Endothelial cell of umbilical vein (primary cell): ENCODE measurements at regions not wholly inside any gene's neighbourhood (a gene's known extent, or its start where the extent isn't known, plus 50 kb on each side); places are given as distances from the start of the nearest gene placed in this dataset.

Experiments used
- BruUV-seq: library from RNA; stranded (reverse); fragments of 400-500 nt; replicated peaks from 2 replicates; lab custom pipeline; 2021; lab: Mats Ljungman, UMichigan
- CTCF ChIA-PET: fragments of 300-600, 350-600 bp; sonication (Branson Sonifier 250); formaldehyde crosslinking; loops from one replicate; lab custom pipeline; 2021; ENCODE audit warnings: antibody characterized with exemption, inconsistent platforms; lab: Charles Lee
- POLR2A ChIA-PET: fragments of 300-600, 350-600 bp; sonication (Branson Sonifier 250); formaldehyde crosslinking; loops from one replicate; lab custom pipeline; 2021; ENCODE audit warnings: antibody characterized with exemption, inconsistent platforms; lab: Charles Lee
- DNase-seq: peaks from one replicate; pipeline ENCODE4 v3.0.0-alpha.2; 2011; ENCODE audit warnings: low read depth, low spot score
- FAIRE-seq: peaks from 2 replicates; lab custom pipeline; 2011; peaks lifted over from hg19 to GRCh38; lab: Jason Lieb, UNC
- H2AFZ ChIP-seq: 2 replicates; pipeline ENCODE4 v1.6.0; 2012; ENCODE audit warnings: low read depth, low read length, control low read depth, inconsistent platforms
- H3K27ac ChIP-seq: 2 replicates; pipeline ENCODE4 v1.5.1; 2011; ENCODE audit warnings: low read depth, mild to moderate bottlenecking, control low read depth, low read length, moderate library complexity; ENCODE audit not compliant: insufficient read depth
- H3K27me3 ChIP-seq, 2 experiments: 2 replicates each; pipeline versions ENCODE4 v1.6.0 to v1.6.1; 2011; ENCODE audit warnings: low read length in 2 of 2, mixed read lengths in 1 of 2; ENCODE audit not compliant: control insufficient read depth in 2 of 2, insufficient read depth in 2 of 2
- H3K36me3 ChIP-seq, 2 experiments: 2 replicates in 1 of 2; 3 replicates in 1 of 2; pipeline ENCODE4 v1.5.1; 2011; ENCODE audit warnings: low read length in 2 of 2, mild to moderate bottlenecking in 1 of 2, moderate library complexity in 1 of 2; ENCODE audit not compliant: control insufficient read depth in 2 of 2, insufficient read depth in 2 of 2; ENCODE audit errors: extremely low read depth in 1 of 2
- H3K4me1 ChIP-seq: 3 replicates; pipeline ENCODE4 v1.5.1; 2011; ENCODE audit warnings: mild to moderate bottlenecking, low read length; ENCODE audit not compliant: control insufficient read depth, insufficient read depth; ENCODE audit errors: extremely low read depth
- H3K4me2 ChIP-seq: 2 replicates; pipeline ENCODE4 v1.6.1; 2011; ENCODE audit warnings: low read length, control low read depth, mixed read lengths; ENCODE audit not compliant: insufficient read depth
- H3K4me3 ChIP-seq, 3 experiments: fragments of 200-600 bp in 1 of 3; sonication (generic), shearing (Covaris generic) in 1 of 3; replicated peaks in 1 of 3; 2 replicates each; pipeline ENCODE4 v1.5.1; 2011 to 2016; ENCODE audit warnings: control low read depth in 3 of 3, low read length in 3 of 3, mild to moderate bottlenecking in 2 of 3, inconsistent platforms in 1 of 3, low read depth in 1 of 3, moderate library complexity in 1 of 3; ENCODE audit not compliant: insufficient read depth in 1 of 3
- H3K79me2 ChIP-seq: 2 replicates; pipeline ENCODE4 v1.6.0; 2012; ENCODE audit warnings: low read length, inconsistent platforms; ENCODE audit not compliant: control insufficient read depth, insufficient read depth
- H3K9ac ChIP-seq: replicated peaks from 2 replicates; pipeline ENCODE3; 2011; ENCODE audit warnings: low read length, control low read depth; ENCODE audit not compliant: insufficient read depth; ENCODE audit errors: extremely low read depth
- H3K9me1 ChIP-seq: replicated peaks from 3 replicates; pipeline ENCODE4 v1.6.0; 2011; ENCODE audit warnings: mild to moderate bottlenecking, low read length; ENCODE audit not compliant: control insufficient read depth, insufficient read depth; ENCODE audit errors: extremely low read depth
- H3K9me3 ChIP-seq: replicated peaks from 2 replicates; pipeline ENCODE4 v1.5.1; 2012; ENCODE audit warnings: low read length, inconsistent platforms; ENCODE audit not compliant: control insufficient read depth, insufficient read depth
- H4K20me1 ChIP-seq: replicated peaks from 2 replicates; pipeline ENCODE3; 2011; ENCODE audit warnings: mild to moderate bottlenecking, low read length; ENCODE audit not compliant: control insufficient read depth, insufficient read depth; ENCODE audit errors: extremely low read depth
- CTCF ChIP-seq, 2 donors: IDR thresholded peaks; 1 replicate in 1 of 2; 2 replicates in 1 of 2; pipeline ENCODE4 v1.5.1; 2011; ENCODE audit warnings: low read length in 2 of 2, mild to moderate bottlenecking in 2 of 2, moderate library complexity in 2 of 2, control low read depth in 1 of 2, inconsistent platforms in 1 of 2, low read depth in 1 of 2; ENCODE audit not compliant: insufficient read depth in 1 of 2; ENCODE audit errors: extremely low read depth in 1 of 2
- EZH2 ChIP-seq: IDR thresholded peaks from 2 replicates; pipeline ENCODE4 v1.6.1; 2012; ENCODE audit warnings: borderline replicate concordance, low read depth, mild to moderate bottlenecking, moderate library complexity, low read length, inconsistent platforms; ENCODE audit not compliant: severe bottlenecking
- FOS ChIP-seq: IDR thresholded peaks from 2 replicates; pipeline ENCODE4 v1.6.1; 2011; ENCODE audit warnings: mild to moderate bottlenecking, low read length, moderate library complexity, borderline replicate concordance; ENCODE audit not compliant: insufficient read depth
- GATA2 ChIP-seq: IDR thresholded peaks from 2 replicates; pipeline ENCODE4 v1.7.0; 2011; ENCODE audit warnings: low read depth, mild to moderate bottlenecking, moderate library complexity, mixed read lengths, low read length; ENCODE audit not compliant: insufficient read length, insufficient read depth
- JUN ChIP-seq: IDR thresholded peaks from 2 replicates; pipeline ENCODE4 v1.6.1; 2011; ENCODE audit warnings: borderline replicate concordance, low read depth; ENCODE audit not compliant: insufficient read length, insufficient read depth
- MAX ChIP-seq: IDR thresholded peaks from 2 replicates; pipeline ENCODE4 v1.6.1; 2011; ENCODE audit not compliant: insufficient read depth, insufficient read length
- MYC ChIP-seq: IDR thresholded peaks from one replicate; pipeline ENCODE4 v1.6.1; 2011; ENCODE audit warnings: mild to moderate bottlenecking, low read depth, low read length
- POLR2A ChIP-seq: IDR thresholded peaks from 2 replicates; pipeline ENCODE4 v1.6.1; 2012; ENCODE audit warnings: low read depth, mild to moderate bottlenecking, control low read depth, low read length
- POLR2AphosphoS5 ChIP-seq: IDR thresholded peaks from 2 replicates; pipeline ENCODE4 v1.6.1; 2012; ENCODE audit warnings: low read depth, mild to moderate bottlenecking, control low read depth, low read length, moderate library complexity; ENCODE audit not compliant: insufficient read depth
- dilution Hi-C: fragments of 300-500 bp; cut with MboI; formaldehyde crosslinking; loops from one replicate; pipeline ENCODE4 v1.15.0; 2019; ENCODE audit warnings: low sequenced_read_pairs; ENCODE audit not compliant: extremely low pct_ligation_motif_present
- intact Hi-C: fragments of 100-400 bp; cut with micrococcal nuclease; formaldehyde crosslinking; loops from one replicate; pipeline ENCODE4 v1.10.0; 2022

- H3K4me1 ChIP-seq: no peaks in the 10 kb centered on the region
- DNase-seq: no peak
- no peaks in the 10 kb centered on the region for H3K9me3 ChIP-seq
- H3K4me2 ChIP-seq: no peak overlapping the region
- H3K79me2 ChIP-seq: no peaks in the 10 kb centered on the region
- no peak for TF ChIP-seq GATA2
- no peak for TF ChIP-seq MYC
- TF ChIP-seq JUN: no peak
- no peak for TF ChIP-seq MAX
- no peak for TF ChIP-seq CTCF (IDR thresholded peaks at IDR 0.05; ENCODE audit: extremely low read depth in 1 of 2, insufficient read depth in 1 of 2, low read depth in 1 of 2, low read length in 2 of 2)
- TF ChIP-seq EZH2: no peak
- POLR2A ChIA-PET: no interaction called here
- H3K36me3 ChIP-seq: no peaks in the 10 kb centered on the region
- no peaks in the 10 kb centered on the region for H4K20me1 ChIP-seq
- dilution Hi-C loops (no loop called here), intact Hi-C loops (no loop called here)
- no peak overlapping the region for H3K27ac ChIP-seq
- no TSS peak for BruUV-seq
- no peak overlapping the region for H3K4me3 ChIP-seq
- no peak overlapping the region for H3K9ac ChIP-seq
- no peaks in the 10 kb centered on the region for H3K9me1 ChIP-seq
- FAIRE-seq: no peak
- no peak overlapping the region for H2AFZ ChIP-seq
- no peaks in the 10 kb centered on the region for H3K27me3 ChIP-seq
- CTCF ChIA-PET: interaction anchor here (1.4 kb wide), 1 partner anchor 9 kb away, joined by 3 read pairs; no protein-coding TSS in a partner anchor
Measured at GRCh38 chr11:105491394-105491793, 118.5 kb upstream of the GRIA4 start.

GRCh38 chr11:105490333-105490732 is 119.5 kb upstream of the GRIA4 start:
- Histone ChIP-seq H3K4me1 (no peaks in the 10 kb centered on the region), H3K36me3 (no peaks in the 10 kb centered on the region), H3K9me3 (no peaks in the 10 kb centered on the region), H3K27me3 (no peaks in the 10 kb centered on the region), H3K79me2 (no peaks in the 10 kb centered on the region), H3K4me3 (no peak overlapping the region), H2AFZ (no peak overlapping the region), H3K9me1 (no peaks in the 10 kb centered on the region), H4K20me1 (no peaks in the 10 kb centered on the region), H3K27ac (no peak overlapping the region), H3K9ac (no peak overlapping the region), H3K4me2 (no peak overlapping the region)
- DNase-seq (no peak), FAIRE-seq (no peak)
- no TSS peak for BruUV-seq
- POLR2A ChIA-PET: no interaction called here
- CTCF ChIA-PET: no interaction called here
- intact Hi-C loops (no loop called here), dilution Hi-C loops (no loop called here)
- no peak for TF ChIP-seq POLR2A
- TF ChIP-seq MYC: no peak
- no peak for TF ChIP-seq POLR2AphosphoS5
- TF ChIP-seq FOS: no peak
- TF ChIP-seq EZH2: no peak
- no peak for TF ChIP-seq CTCF (IDR thresholded peaks at IDR 0.05; ENCODE audit: extremely low read depth in 1 of 2, insufficient read depth in 1 of 2, low read depth in 1 of 2, low read length in 2 of 2)
- TF ChIP-seq GATA2: no peak
- TF ChIP-seq MAX: no peak
- no peak for TF ChIP-seq JUN
